Calu3 (cell line): ENCODE measurements at regions not wholly inside any gene's neighbourhood (a gene's known extent, or its start where the extent isn't known, plus 50 kb on each side); places are given as distances from the start of the nearest gene placed in this dataset.

ENCODE experiments used
- BruUV-seq: library from RNA; stranded (reverse); fragments of 400-500 nt; replicated peaks from 2 replicates; lab custom pipeline; 2021; lab: Mats Ljungman, UMichigan
- CTCF ChIA-PET: fragments of 300-600 bp; sonication (Branson Sonifier 250); formaldehyde crosslinking; loops from one replicate; lab custom pipeline; 2022; ENCODE audit warnings: antibody characterized with exemption; lab: Charles Lee
- DNase-seq: peaks from one replicate; pipeline ENCODE4 v3.0.0; 2022
- H3K27ac Mint-ChIP-seq: one replicate; pipeline ENCODE4 v1.8.0; 2022; ENCODE audit warnings: mixed read lengths; ENCODE audit not compliant: unreplicated experiment
- H3K27me3 Mint-ChIP-seq: one replicate; pipeline ENCODE4 v1.8.0; 2022; ENCODE audit warnings: mixed read lengths; ENCODE audit not compliant: unreplicated experiment
- H3K36me3 Mint-ChIP-seq: one replicate; pipeline ENCODE4 v1.8.0; 2022; ENCODE audit warnings: mild to moderate bottlenecking, moderate library complexity, mixed read lengths; ENCODE audit not compliant: insufficient read depth, unreplicated experiment
- H3K4me1 Mint-ChIP-seq: one replicate; pipeline ENCODE4 v1.8.0; 2022; ENCODE audit warnings: mild to moderate bottlenecking, low read depth, mixed read lengths; ENCODE audit not compliant: unreplicated experiment
- H3K4me3 Mint-ChIP-seq: one replicate; pipeline ENCODE4 v1.8.0; 2022; ENCODE audit warnings: mild to moderate bottlenecking, low read depth, moderate library complexity, mixed read lengths; ENCODE audit not compliant: unreplicated experiment
- H3K9me3 Mint-ChIP-seq: one replicate; pipeline ENCODE4 v1.8.0; 2022; ENCODE audit warnings: low read depth, mixed read lengths; ENCODE audit not compliant: unreplicated experiment
- intact Hi-C: fragments of 100-400 bp; cut with micrococcal nuclease; formaldehyde crosslinking; loops from one replicate; pipeline ENCODE4 v1.10.0; 2022; ENCODE audit not compliant: unreplicated experiment
- TF ChIP-seq, protein P1 (sequence below): fragments of 200-600 bp; IDR thresholded peaks from one replicate; pipeline ENCODE4 v1.8.0; 2022; ENCODE audit warnings: antibody characterized with exemption; ENCODE audit not compliant: unreplicated experiment

DNA sequence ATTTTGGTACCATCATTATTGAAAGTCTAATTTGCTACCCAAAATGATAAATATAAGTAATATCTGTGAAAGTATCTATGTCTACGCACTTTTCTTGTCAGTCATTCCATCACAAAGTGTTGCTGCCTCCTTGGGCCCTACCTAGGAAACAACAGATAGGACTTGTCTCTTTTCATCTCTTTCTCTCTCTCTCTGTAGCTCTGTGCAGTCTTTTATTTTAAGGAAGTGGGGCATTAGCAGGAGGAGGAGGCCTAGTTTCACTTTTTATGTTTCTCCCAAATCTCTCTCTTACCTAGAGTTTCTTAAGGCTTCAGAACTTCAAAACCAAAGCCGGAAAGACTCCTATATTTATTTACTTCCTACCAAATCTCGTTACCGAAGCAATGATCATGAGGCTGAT lies 354.8 kb upstream of the LUZP2 start:
- CTCF ChIA-PET: no interaction called here
- no TSS peak for BruUV-seq
- Mint-ChIP-seq H3K4me3 (no peak overlapping the region), H3K36me3 (no peaks in the 10 kb centered on the region), H3K9me3 (no peaks in the 10 kb centered on the region), H3K27me3 (no peaks in the 10 kb centered on the region), H3K27ac (no peak overlapping the region), H3K4me1 (no peaks in the 10 kb centered on the region)
- intact Hi-C loops: no loop called here
- TF ChIP-seq, protein P1, sequence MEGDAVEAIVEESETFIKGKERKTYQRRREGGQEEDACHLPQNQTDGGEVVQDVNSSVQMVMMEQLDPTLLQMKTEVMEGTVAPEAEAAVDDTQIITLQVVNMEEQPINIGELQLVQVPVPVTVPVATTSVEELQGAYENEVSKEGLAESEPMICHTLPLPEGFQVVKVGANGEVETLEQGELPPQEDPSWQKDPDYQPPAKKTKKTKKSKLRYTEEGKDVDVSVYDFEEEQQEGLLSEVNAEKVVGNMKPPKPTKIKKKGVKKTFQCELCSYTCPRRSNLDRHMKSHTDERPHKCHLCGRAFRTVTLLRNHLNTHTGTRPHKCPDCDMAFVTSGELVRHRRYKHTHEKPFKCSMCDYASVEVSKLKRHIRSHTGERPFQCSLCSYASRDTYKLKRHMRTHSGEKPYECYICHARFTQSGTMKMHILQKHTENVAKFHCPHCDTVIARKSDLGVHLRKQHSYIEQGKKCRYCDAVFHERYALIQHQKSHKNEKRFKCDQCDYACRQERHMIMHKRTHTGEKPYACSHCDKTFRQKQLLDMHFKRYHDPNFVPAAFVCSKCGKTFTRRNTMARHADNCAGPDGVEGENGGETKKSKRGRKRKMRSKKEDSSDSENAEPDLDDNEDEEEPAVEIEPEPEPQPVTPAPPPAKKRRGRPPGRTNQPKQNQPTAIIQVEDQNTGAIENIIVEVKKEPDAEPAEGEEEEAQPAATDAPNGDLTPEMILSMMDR: no peak
- DNase-seq: no peak

DNA sequence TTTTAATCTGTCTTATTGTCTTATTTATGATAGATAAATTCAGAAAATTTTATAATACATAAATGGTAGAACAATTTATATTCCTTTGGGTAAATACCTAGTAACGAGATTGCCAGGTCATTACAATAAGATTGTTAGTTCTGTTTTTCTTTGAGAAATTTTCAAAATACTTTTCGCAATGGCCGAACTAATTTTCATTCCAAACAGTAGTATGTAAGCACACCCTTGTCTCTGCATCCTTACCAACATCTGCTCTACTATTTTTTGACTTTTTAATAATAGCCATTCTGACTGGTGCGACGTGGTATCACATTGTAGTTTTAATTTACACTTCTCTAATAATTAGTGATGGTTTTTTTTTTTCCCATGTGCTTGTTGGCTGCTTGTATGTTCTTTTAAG lies 351.4 kb upstream of the LUZP2 start:
- Mint-ChIP-seq H3K36me3 (no peaks in the 10 kb centered on the region), H3K4me1 (no peaks in the 10 kb centered on the region), H3K9me3 (no peaks in the 10 kb centered on the region), H3K27me3 (no peaks in the 10 kb centered on the region), H3K27ac (no peak overlapping the region), H3K4me3 (no peak overlapping the region)
- no TSS peak for BruUV-seq
- no peak for DNase-seq
- intact Hi-C loops: no loop called here
- CTCF ChIA-PET: no interaction called here
- TF ChIP-seq, protein P1: no peak

DNA sequence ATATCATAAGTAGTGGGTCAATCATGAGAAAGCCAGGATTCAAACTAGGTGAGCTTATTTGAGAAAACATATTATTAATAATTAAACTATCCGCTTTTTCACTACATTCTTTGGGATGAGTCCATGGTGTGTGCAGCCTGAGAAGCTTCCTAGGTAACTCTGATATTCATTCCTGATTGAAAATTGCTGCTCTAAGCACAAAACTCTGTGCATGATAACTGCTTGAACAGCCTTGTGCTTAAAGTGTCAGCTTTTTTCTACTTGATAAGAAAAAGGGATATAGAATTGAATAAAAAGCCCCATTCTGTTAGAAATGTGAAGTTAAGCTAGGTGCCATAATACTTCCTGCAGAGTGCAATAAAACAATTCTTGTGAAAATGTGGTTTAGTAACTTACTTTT lies 343.5 kb upstream of the LUZP2 start:
- Mint-ChIP-seq H3K27me3 (no peaks in the 10 kb centered on the region), H3K27ac (no peak overlapping the region), H3K9me3 (no peaks in the 10 kb centered on the region), H3K36me3 (no peaks in the 10 kb centered on the region), H3K4me1 (no peaks in the 10 kb centered on the region), H3K4me3 (no peak overlapping the region)
- BruUV-seq: no TSS peak
- TF ChIP-seq, protein P1: no peak
- intact Hi-C loops: no loop called here
- DNase-seq: no peak
- CTCF ChIA-PET: no interaction called here

DNA sequence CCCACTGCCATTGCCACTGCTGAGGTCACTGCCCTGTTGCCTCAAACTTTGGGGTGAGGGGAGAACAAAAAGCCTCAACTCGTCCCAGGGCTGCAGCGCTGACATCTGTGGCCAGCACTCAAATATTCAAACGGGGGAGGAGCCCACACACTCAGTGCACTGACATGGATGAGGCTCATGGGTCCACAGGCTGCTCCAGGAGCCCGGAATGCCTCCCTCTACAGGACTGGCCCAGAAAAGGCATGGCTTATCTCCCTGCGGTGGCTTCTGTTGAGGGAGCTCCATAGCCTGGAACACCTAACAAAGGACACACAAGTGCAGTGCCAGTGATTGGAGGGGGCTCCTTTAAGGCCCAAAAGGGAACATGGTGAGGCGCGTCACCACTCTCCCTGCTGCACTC lies 341.1 kb upstream of the LUZP2 start:
- no peak overlapping the region for H3K27ac Mint-ChIP-seq
- no peaks in the 10 kb centered on the region for H3K4me1 Mint-ChIP-seq
- CTCF ChIA-PET: no interaction called here
- no peaks in the 10 kb centered on the region for H3K27me3 Mint-ChIP-seq
- DNase-seq: no peak
- H3K4me3 Mint-ChIP-seq: no peak overlapping the region
- BruUV-seq: no TSS peak
- intact Hi-C loops: no loop called here
- no peaks in the 10 kb centered on the region for H3K36me3 Mint-ChIP-seq
- TF ChIP-seq, protein P1: no peak
- H3K9me3 Mint-ChIP-seq: no peaks in the 10 kb centered on the region
